ENCODE measurements at regions not wholly inside any gene's neighbourhood (a gene's known extent, or its start where the extent isn't known, plus 50 kb on each side); places are given as distances from the start of the nearest gene placed in this dataset.

DNA sequence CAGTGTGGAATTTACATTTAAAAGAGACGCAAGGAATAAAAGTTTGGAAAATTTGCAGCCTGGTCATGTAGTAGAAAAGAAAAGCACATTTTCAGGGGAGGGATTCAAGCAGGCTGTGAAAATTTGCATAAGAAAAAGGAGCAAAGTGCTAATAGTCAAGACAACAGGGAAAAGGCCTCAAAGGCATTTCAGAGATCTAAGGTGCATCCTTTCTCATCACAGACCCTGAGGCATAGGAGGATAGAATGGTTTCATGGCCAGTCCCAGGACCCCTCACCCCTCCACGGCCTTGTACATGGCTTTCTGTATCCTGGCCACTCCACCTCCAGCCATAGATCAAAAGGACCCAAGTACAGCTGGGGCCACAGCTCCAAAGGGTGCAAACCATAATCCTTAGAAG is 380.5 kb upstream of the BRINP3 start:
- TF ChIP-seq, protein P1, sequence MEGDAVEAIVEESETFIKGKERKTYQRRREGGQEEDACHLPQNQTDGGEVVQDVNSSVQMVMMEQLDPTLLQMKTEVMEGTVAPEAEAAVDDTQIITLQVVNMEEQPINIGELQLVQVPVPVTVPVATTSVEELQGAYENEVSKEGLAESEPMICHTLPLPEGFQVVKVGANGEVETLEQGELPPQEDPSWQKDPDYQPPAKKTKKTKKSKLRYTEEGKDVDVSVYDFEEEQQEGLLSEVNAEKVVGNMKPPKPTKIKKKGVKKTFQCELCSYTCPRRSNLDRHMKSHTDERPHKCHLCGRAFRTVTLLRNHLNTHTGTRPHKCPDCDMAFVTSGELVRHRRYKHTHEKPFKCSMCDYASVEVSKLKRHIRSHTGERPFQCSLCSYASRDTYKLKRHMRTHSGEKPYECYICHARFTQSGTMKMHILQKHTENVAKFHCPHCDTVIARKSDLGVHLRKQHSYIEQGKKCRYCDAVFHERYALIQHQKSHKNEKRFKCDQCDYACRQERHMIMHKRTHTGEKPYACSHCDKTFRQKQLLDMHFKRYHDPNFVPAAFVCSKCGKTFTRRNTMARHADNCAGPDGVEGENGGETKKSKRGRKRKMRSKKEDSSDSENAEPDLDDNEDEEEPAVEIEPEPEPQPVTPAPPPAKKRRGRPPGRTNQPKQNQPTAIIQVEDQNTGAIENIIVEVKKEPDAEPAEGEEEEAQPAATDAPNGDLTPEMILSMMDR (IDR thresholded peaks at IDR 0.05; ENCODE audit: borderline replicate concordance, extremely low read depth, low read length, poor library complexity, severe bottlenecking): no peak
- no peak for TF ChIP-seq EZH2 (IDR thresholded peaks at IDR 0.05; ENCODE audit: borderline replicate concordance, low read depth, low read length, severe bottlenecking)
